Endodermal cell (in vitro differentiated cells): ENCODE measurements at regions not wholly inside any gene's neighbourhood (a gene's known extent, or its start where the extent isn't known, plus 50 kb on each side); places are given as distances from the start of the nearest gene placed in this dataset.

ENCODE experiments used
- DNase-seq: peaks from one replicate; pipeline ENCODE4 v3.0.0-alpha.2; 2017
- H3K27ac ChIP-seq: 2 replicates; pipeline ENCODE4 v1.5.1; 2013; ENCODE audit warnings: mild to moderate bottlenecking, low read depth, low read length, moderate library complexity
- H3K27me3 ChIP-seq: 2 replicates; pipeline ENCODE4 v1.6.1; 2013; ENCODE audit warnings: mild to moderate bottlenecking, low read length, moderate library complexity; ENCODE audit not compliant: insufficient read depth, control insufficient read depth, poor library complexity, severe bottlenecking
- H3K36me3 ChIP-seq: 2 replicates; pipeline ENCODE4 v1.7.0; 2013; ENCODE audit warnings: mild to moderate bottlenecking, low read length, moderate library complexity; ENCODE audit not compliant: control insufficient read depth, insufficient read depth
- H3K4me1 ChIP-seq: one replicate; pipeline ENCODE4 v1.7.0; 2013; ENCODE audit warnings: low read length; ENCODE audit not compliant: control insufficient read depth, insufficient read depth
- H3K4me3 ChIP-seq: 2 replicates; pipeline ENCODE4 v1.5.1; 2013; ENCODE audit warnings: mild to moderate bottlenecking, low read length, moderate library complexity
- H3K9ac ChIP-seq: 2 replicates; pipeline ENCODE4 v1.6.1; 2013; ENCODE audit warnings: mild to moderate bottlenecking, low read length, moderate library complexity; ENCODE audit not compliant: poor library complexity, severe bottlenecking; ENCODE audit errors: extremely low read depth
- H3K9me3 ChIP-seq: 2 replicates; pipeline ENCODE4 v1.6.1; 2013; ENCODE audit warnings: mild to moderate bottlenecking, low read length, moderate library complexity; ENCODE audit not compliant: control insufficient read depth
- H3K27ac Mint-ChIP-seq: 2 replicates; pipeline ENCODE4 v1.8.0; 2020; ENCODE audit warnings: mixed read lengths
- H3K27me3 Mint-ChIP-seq: 2 replicates; pipeline ENCODE4 v1.8.0; 2021; ENCODE audit warnings: mild to moderate bottlenecking, mixed read lengths; ENCODE audit not compliant: insufficient read depth
- H3K36me3 Mint-ChIP-seq: 2 replicates; pipeline ENCODE4 v1.8.0; 2020; ENCODE audit warnings: low read depth, mixed read lengths
- H3K4me1 Mint-ChIP-seq: 2 replicates; pipeline ENCODE4 v1.8.0; 2020; ENCODE audit warnings: mixed read lengths
- H3K4me3 Mint-ChIP-seq: 2 replicates; pipeline ENCODE4 v1.8.0; 2020; ENCODE audit warnings: mild to moderate bottlenecking, moderate library complexity, mixed read lengths
- H3K9me3 Mint-ChIP-seq: 2 replicates; pipeline ENCODE4 v1.8.0; 2020; ENCODE audit warnings: mild to moderate bottlenecking, mixed read lengths
- WGBS, 2 experiments: methylation state at CpG; one replicate each; pipeline versions ENCODE4 v1.1.5 to v1.1.7; 2013; ENCODE audit warnings: missing lambda C conversion rate in 2 of 2, mixed read lengths in 1 of 2; ENCODE audit not compliant: insufficient coverage in 1 of 2, insufficient read length in 1 of 2; 5-methylcytosine and 5-hydroxymethylcytosine counted together
- TF ChIP-seq, protein P1 (sequence below): fragments of 200-600 bp; sonication (generic); conservative IDR thresholded peaks from 2 replicates; pipeline ENCODE4 v1.5.0; 2021; ENCODE audit warnings: antibody characterized with exemption, mild to moderate bottlenecking

DNA sequence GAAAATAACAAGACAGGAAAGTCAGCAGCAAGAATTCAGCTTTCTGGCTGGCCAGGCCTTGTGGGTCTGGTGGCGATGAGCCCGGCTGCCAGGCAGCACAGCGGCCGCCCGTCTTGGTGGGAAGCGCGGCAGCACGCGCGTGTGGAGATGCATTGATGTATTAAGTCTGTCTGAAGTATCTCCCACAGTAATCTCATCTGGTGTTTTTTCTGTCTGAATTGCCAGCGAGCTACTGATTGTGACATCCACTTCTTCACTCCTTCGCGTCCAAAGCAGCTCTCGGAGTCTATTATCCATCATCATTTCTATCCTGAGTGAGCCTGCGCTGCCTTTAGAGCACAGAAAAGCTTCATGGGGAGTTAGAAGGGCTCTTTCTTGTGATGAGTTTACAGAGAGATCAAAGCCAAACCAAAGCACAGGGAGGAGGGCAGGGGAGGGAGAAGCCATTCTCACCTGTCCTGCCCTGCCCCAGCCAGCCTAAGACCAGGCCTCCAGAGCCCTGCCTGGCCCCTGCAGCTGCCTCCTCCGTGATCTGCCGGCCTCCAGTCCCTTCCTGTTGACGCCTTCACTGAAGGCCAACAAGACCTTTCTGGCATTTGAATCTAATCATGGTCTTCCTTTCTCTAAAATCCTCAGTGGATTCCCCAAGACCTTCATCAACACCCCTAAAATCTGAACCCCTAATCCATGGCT, 1419.0 kb downstream of the TBC1D22A start:
- Mint-ChIP-seq H3K36me3 (no peaks in the 10 kb centered on the region), H3K4me1 (peaks cover 5% of the 10 kb centered on the region), H3K27me3 (peaks cover 2% of the 10 kb centered on the region), H3K9me3 (no peaks in the 10 kb centered on the region), H3K27ac (no peak overlapping the region), H3K4me3 (no peak overlapping the region)
- no peak overlapping the region for H3K9ac ChIP-seq
- H3K36me3 ChIP-seq: no peaks in the 10 kb centered on the region
- H3K27ac ChIP-seq: no peak overlapping the region
- no peaks in the 10 kb centered on the region for H3K9me3 ChIP-seq
- TF ChIP-seq, protein P1, sequence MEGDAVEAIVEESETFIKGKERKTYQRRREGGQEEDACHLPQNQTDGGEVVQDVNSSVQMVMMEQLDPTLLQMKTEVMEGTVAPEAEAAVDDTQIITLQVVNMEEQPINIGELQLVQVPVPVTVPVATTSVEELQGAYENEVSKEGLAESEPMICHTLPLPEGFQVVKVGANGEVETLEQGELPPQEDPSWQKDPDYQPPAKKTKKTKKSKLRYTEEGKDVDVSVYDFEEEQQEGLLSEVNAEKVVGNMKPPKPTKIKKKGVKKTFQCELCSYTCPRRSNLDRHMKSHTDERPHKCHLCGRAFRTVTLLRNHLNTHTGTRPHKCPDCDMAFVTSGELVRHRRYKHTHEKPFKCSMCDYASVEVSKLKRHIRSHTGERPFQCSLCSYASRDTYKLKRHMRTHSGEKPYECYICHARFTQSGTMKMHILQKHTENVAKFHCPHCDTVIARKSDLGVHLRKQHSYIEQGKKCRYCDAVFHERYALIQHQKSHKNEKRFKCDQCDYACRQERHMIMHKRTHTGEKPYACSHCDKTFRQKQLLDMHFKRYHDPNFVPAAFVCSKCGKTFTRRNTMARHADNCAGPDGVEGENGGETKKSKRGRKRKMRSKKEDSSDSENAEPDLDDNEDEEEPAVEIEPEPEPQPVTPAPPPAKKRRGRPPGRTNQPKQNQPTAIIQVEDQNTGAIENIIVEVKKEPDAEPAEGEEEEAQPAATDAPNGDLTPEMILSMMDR: no peak
- WGBS, 2 experiments: 85 to 90% methylated on average over 16 to 18 of the region's 18 CpGs
- no peaks in the 10 kb centered on the region for H3K27me3 ChIP-seq
- peaks cover 4% of the 10 kb centered on the region for H3K4me1 ChIP-seq
- no peak for DNase-seq
- no peak overlapping the region for H3K4me3 ChIP-seq

DNA sequence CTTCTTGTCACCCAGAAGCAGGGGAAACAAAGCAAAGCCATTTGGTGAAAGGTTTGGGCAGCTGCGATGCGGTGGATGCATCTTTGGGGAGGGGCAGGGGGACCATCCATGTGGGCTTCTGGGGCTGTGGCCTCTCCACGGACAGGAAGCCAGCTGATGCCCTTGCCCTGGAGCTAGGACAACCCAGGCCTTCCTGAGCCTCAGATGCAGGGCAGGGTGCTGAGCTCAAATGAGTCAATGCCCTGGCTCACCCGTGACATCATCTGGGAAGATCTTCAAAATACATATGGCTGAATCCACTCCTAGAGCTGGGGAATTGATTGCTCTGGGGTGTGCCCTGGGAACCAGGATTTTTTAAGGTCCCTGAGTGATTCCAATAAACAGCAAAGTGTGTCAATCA, 1418.2 kb downstream of the TBC1D22A start:
- no peaks in the 10 kb centered on the region for H3K9me3 ChIP-seq
- no peaks in the 10 kb centered on the region for H3K36me3 ChIP-seq
- no peak overlapping the region for H3K9ac ChIP-seq
- H3K27ac Mint-ChIP-seq: no peak overlapping the region
- peaks cover 4% of the 10 kb centered on the region for H3K4me1 ChIP-seq
- no peak overlapping the region for H3K27ac ChIP-seq
- TF ChIP-seq, protein P1: no peak
- peaks cover 5% of the 10 kb centered on the region for H3K4me1 Mint-ChIP-seq
- peaks cover 2% of the 10 kb centered on the region for H3K27me3 Mint-ChIP-seq
- H3K4me3 Mint-ChIP-seq: no peak overlapping the region
- DNase-seq: no peak
- H3K4me3 ChIP-seq: no peak overlapping the region
- 93 to 95% methylated on average over 2 to 4 of the region's 4 CpGs for WGBS, 2 experiments
- H3K9me3 Mint-ChIP-seq: no peaks in the 10 kb centered on the region
- H3K27me3 ChIP-seq: no peaks in the 10 kb centered on the region
- H3K36me3 Mint-ChIP-seq: no peaks in the 10 kb centered on the region

DNA sequence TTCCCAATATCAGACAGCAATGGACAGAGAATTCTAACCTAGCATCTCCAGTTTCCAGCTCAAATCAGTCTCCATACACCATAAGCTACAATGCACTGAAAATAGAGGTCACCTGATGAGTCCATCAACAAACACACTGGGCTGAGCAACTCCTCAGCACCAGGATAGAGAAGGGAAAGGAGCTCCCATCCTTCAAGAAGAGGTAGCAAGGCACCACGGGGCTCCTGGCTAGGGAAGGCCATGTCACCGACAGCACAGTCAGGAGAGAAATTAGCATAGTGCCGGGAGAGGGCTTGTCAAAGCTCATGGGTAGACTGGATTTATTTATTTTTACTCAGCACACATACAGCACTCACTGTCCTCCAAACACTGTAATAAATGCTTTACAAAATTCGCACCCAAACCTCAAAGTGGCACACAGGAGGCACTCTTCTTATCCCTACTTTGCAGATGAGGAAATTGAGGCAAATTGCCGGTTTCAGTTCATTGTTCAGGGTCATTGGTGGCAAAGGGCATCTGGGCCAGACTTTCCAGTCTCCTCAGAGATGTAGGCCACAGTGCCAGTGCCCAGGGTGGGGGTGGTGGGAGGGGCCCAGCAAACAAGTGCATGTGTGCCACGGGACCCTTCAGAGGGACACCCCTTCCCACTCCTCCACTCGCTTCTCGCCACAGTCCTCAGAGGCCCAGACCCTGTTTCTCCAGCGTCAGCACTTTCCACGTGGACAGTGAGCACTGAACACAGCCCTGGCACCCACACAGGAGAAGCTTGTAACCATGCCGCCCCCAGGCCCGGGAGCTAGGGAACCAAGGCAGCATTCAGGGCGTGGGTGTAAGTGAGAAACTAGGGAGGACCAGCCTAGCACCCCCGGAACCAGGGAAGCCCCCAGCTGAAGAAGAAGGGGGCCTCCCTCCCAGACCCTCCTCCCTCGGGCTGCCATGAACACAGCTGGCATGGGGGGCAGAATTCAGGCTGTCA, 1417.4 kb downstream of the TBC1D22A start:
- no peak for DNase-seq
- no peaks in the 10 kb centered on the region for H3K36me3 Mint-ChIP-seq
- no peaks in the 10 kb centered on the region for H3K9me3 Mint-ChIP-seq
- H3K4me1 Mint-ChIP-seq: peaks cover 5% of the 10 kb centered on the region
- Histone ChIP-seq H3K27ac (no peak overlapping the region), H3K36me3 (no peaks in the 10 kb centered on the region), H3K27me3 (peaks cover 3% of the 10 kb centered on the region), H3K4me1 (peaks cover 4% of the 10 kb centered on the region), H3K9me3 (no peaks in the 10 kb centered on the region), H3K4me3 (no peak overlapping the region), H3K9ac (no peak overlapping the region)
- H3K27me3 Mint-ChIP-seq: peaks cover 2% of the 10 kb centered on the region
- H3K27ac Mint-ChIP-seq: no peak overlapping the region
- H3K4me3 Mint-ChIP-seq: no peak overlapping the region
- TF ChIP-seq, protein P1: no peak
- WGBS, 2 experiments: 82 to 85% methylated on average over 9 to 15 of the region's 15 CpGs
